ENCODE measurements at regions not wholly inside any gene's neighbourhood (a gene's known extent, or its start where the extent isn't known, plus 50 kb on each side); places are given as distances from the start of the nearest gene placed in this dataset.

DNA sequence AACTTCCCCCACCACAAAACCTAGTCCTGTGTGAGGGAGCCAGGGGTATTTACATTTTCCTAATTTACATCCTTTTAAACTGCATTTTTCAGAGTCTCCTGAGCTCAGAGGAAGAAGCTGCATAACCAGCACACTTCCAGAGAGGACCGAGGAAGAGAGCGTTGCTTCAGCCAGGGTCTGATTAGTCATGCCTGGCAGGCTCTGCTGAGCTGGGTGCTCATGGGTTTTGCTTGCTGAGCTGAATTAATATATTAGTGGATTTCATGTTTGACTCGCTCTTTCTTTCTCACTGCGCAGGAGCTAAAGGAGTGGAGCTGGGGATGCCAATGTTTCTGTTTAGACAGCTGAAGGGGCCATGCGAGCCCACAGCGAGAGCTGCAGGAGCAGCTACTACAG lies 539.3 kb upstream of the B3GAT1 start:
- H3K27ac ChIP-seq, result no peak overlapping the region
- H3K36me3 ChIP-seq, result no peaks in the 10 kb centered on the region
- no peaks in the 10 kb centered on the region for H3K9me3 ChIP-seq
- no peaks in the 10 kb centered on the region for H3K27me3 ChIP-seq
- intact Hi-C loops (cut with DNase I), result no loop called here
- TF ChIP-seq, protein P1, sequence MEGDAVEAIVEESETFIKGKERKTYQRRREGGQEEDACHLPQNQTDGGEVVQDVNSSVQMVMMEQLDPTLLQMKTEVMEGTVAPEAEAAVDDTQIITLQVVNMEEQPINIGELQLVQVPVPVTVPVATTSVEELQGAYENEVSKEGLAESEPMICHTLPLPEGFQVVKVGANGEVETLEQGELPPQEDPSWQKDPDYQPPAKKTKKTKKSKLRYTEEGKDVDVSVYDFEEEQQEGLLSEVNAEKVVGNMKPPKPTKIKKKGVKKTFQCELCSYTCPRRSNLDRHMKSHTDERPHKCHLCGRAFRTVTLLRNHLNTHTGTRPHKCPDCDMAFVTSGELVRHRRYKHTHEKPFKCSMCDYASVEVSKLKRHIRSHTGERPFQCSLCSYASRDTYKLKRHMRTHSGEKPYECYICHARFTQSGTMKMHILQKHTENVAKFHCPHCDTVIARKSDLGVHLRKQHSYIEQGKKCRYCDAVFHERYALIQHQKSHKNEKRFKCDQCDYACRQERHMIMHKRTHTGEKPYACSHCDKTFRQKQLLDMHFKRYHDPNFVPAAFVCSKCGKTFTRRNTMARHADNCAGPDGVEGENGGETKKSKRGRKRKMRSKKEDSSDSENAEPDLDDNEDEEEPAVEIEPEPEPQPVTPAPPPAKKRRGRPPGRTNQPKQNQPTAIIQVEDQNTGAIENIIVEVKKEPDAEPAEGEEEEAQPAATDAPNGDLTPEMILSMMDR (IDR thresholded peaks at IDR 0.05), result no peak
- no peak for TF ChIP-seq POLR2AphosphoS5 (IDR thresholded peaks at IDR 0.05; ENCODE audit: insufficient read depth in 1 of 2, low read depth in 1 of 2)
- TF ChIP-seq POLR2A (IDR thresholded peaks at IDR 0.05), result no peak
- no peak for DNase-seq (ENCODE audit: extremely low spot score in 2 of 2)
- H3K4me3 ChIP-seq, result no peak overlapping the region
- no peaks in the 10 kb centered on the region for H3K4me1 ChIP-seq

DNA sequence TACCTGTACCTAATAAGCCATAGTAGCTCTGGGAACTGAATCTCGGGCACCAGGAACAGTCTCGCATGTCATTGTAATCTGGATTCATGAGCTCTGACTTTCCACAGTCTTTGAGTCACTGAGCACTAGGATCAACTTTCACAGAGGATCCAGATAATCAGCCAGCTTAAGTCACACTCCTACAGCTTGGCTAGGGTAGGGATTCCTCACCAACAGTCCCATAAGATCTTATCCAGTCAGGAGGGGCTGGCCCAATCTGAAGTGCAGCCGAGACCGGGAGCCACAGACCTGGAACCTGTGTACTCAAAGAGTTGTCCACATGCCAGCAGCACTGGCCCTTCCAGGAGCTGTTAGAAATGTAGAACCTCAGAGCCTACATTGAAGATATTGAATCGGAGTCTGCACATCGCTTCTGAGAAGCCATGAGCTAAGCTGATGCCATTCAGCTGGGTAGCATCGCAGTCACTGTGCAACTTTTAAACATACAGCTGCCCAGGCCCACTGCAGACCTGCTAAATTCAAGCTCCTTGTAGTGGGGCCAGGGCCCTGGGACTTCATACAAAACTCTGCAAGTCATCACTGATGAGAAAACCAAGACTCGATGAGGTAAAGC lies 538.8 kb upstream of the B3GAT1 start:
- H3K9me3 ChIP-seq, result no peaks in the 10 kb centered on the region
- no peaks in the 10 kb centered on the region for H3K36me3 ChIP-seq
- no peaks in the 10 kb centered on the region for H3K27me3 ChIP-seq
- H3K4me3 ChIP-seq, result no peak overlapping the region
- intact Hi-C loops (cut with DNase I), result no loop called here
- TF ChIP-seq POLR2A (IDR thresholded peaks at IDR 0.05), result no peak
- TF ChIP-seq POLR2AphosphoS5 (IDR thresholded peaks at IDR 0.05; ENCODE audit: insufficient read depth in 1 of 2, low read depth in 1 of 2), result no peak
- TF ChIP-seq, protein P1 (IDR thresholded peaks at IDR 0.05), result no peak
- no peak overlapping the region for H3K27ac ChIP-seq
- no peaks in the 10 kb centered on the region for H3K4me1 ChIP-seq
- DNase-seq (ENCODE audit: extremely low spot score in 2 of 2), result no peak

DNA sequence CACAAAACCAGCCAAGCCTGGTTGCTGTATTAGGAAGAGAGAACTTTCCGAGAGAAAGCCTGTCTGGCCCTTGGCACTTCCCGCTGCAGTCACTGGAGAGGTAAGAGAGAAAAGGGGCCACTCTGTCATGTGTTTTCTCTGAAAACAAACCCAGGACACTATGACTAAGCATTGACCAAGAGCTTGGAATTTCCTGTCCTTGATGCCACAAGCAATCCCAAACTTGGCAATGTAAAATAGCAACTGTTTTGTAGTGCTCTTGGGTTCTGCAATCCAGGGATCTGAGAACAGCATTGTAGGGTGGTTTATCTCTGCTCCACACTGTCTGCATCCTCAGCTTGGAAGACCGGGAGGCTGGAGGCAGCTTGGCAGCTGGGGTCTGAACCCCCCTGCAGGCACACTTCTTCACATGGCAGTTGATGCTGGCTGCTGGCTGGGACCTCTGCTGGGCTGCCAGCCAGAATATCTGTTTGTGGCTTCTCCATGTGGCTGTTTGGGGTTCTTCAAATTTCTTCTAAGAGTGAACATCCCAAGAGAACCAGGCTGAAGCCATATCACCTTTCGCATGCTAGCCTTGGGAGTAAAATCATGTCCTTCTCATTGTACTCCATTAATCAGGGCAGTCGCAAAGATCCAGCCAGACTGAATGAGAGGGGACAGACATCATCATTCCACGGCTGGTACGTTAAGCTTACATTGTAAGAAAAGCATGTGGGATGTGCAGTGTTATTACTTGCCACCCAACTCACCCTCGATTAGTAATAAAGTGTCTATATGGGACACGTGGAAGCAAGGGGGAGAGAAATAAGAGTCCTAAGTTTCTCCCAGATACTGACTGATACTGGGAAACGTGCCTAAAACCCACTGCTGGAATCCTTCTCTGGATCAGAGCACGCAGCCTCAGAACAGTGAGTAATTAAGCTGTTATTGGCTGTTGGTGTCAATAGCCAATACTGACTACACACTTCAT lies 537.4 kb upstream of the B3GAT1 start:
- Histone ChIP-seq H3K27ac (no peak overlapping the region), H3K9me3 (no peaks in the 10 kb centered on the region), H3K4me1 (no peaks in the 10 kb centered on the region), H3K4me3 (no peak overlapping the region), H3K27me3 (no peaks in the 10 kb centered on the region), H3K36me3 (no peaks in the 10 kb centered on the region)
- intact Hi-C loops (cut with DNase I), result no loop called here
- TF ChIP-seq POLR2A (IDR thresholded peaks at IDR 0.05) (no peak), POLR2AphosphoS5 (IDR thresholded peaks at IDR 0.05; ENCODE audit: insufficient read depth in 1 of 2, low read depth in 1 of 2) (no peak)
- TF ChIP-seq, protein P1 (IDR thresholded peaks at IDR 0.05), result no peak
- no peak for DNase-seq (ENCODE audit: extremely low spot score in 2 of 2)

DNA sequence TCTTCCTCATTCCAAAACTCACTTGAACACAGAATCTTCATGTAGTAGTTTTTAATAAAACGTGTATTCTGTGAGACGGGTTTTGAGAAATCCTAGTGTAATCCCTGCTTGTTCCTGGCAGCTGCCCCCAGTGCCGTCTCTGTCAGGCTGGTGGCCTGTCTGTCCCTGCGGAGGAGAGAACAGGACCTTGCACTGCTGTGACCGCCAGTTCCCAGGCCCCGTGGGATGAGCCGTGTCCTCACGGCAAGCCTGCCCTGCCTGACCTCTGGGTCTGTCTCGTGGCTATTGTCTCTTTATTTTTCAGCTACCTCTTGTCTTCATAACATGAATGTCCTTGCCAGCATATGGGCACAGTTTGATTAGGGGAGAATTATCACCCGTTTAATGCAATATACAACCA lies 535.5 kb upstream of the B3GAT1 start:
- Histone ChIP-seq H3K4me3 (no peak overlapping the region), H3K9me3 (no peaks in the 10 kb centered on the region), H3K36me3 (no peaks in the 10 kb centered on the region), H3K27ac (no peak overlapping the region), H3K4me1 (no peaks in the 10 kb centered on the region), H3K27me3 (no peaks in the 10 kb centered on the region)
- TF ChIP-seq POLR2AphosphoS5 (IDR thresholded peaks at IDR 0.05; ENCODE audit: insufficient read depth in 1 of 2, low read depth in 1 of 2), result no peak
- TF ChIP-seq, protein P1 (IDR thresholded peaks at IDR 0.05), result no peak
- TF ChIP-seq POLR2A (IDR thresholded peaks at IDR 0.05), result no peak
- intact Hi-C loops (cut with DNase I), result no loop called here
- no peak for DNase-seq (ENCODE audit: extremely low spot score in 2 of 2)

DNA sequence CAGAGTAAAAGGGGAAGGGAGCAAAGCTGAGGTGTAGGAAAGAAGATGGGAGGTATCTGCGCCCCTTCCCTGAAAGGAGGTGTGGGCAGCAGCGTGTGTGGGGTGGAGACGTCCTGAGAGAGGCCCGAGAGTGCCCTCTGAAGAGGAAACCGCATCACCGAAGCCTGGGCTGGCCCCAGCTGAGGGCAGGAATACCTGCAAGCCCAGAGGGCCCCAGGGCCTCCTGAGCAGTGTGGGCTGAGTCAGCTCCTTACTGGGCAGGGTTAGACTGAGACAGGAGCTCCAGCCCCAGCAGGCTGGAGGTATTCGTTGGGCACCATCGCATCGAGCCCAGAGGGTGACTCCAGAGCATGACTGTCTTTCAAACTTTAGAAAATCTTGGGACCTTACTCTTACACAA lies 534.0 kb upstream of the B3GAT1 start:
- intact Hi-C loops (cut with DNase I), result no loop called here
- Histone ChIP-seq H3K27me3 (no peaks in the 10 kb centered on the region), H3K36me3 (no peaks in the 10 kb centered on the region), H3K4me3 (no peak overlapping the region), H3K4me1 (no peaks in the 10 kb centered on the region), H3K9me3 (no peaks in the 10 kb centered on the region), H3K27ac (no peak overlapping the region)
- no peak for DNase-seq (ENCODE audit: extremely low spot score in 2 of 2)
- TF ChIP-seq POLR2AphosphoS5 (IDR thresholded peaks at IDR 0.05; ENCODE audit: insufficient read depth in 1 of 2, low read depth in 1 of 2) (no peak), POLR2A (IDR thresholded peaks at IDR 0.05) (no peak)
- TF ChIP-seq, protein P1 (IDR thresholded peaks at IDR 0.05), result no peak
